ENCODE measurements at regions not wholly inside any gene's neighbourhood (a gene's known extent, or its start where the extent isn't known, plus 50 kb on each side); places are given as distances from the start of the nearest gene placed in this dataset.

GRCh38 chr10:10178476-10178875, 839.2 kb upstream of the CELF2 start:
- no peak for TF ChIP-seq GATA2 (IDR thresholded peaks at IDR 0.05; ENCODE audit: insufficient read depth, insufficient read length, low read depth, low read length)
- TF ChIP-seq, protein P1, sequence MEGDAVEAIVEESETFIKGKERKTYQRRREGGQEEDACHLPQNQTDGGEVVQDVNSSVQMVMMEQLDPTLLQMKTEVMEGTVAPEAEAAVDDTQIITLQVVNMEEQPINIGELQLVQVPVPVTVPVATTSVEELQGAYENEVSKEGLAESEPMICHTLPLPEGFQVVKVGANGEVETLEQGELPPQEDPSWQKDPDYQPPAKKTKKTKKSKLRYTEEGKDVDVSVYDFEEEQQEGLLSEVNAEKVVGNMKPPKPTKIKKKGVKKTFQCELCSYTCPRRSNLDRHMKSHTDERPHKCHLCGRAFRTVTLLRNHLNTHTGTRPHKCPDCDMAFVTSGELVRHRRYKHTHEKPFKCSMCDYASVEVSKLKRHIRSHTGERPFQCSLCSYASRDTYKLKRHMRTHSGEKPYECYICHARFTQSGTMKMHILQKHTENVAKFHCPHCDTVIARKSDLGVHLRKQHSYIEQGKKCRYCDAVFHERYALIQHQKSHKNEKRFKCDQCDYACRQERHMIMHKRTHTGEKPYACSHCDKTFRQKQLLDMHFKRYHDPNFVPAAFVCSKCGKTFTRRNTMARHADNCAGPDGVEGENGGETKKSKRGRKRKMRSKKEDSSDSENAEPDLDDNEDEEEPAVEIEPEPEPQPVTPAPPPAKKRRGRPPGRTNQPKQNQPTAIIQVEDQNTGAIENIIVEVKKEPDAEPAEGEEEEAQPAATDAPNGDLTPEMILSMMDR (IDR thresholded peaks at IDR 0.05; ENCODE audit: extremely low read depth in 1 of 2, insufficient read depth in 1 of 2, low read depth in 1 of 2, low read length in 2 of 2): no peak
- TF ChIP-seq JUN (IDR thresholded peaks at IDR 0.05; ENCODE audit: borderline replicate concordance, insufficient read depth, insufficient read length, low read depth): no peak
- TF ChIP-seq MYC (IDR thresholded peaks at IDR 0.05; ENCODE audit: low read depth, low read length): no peak
- TF ChIP-seq, protein P2, sequence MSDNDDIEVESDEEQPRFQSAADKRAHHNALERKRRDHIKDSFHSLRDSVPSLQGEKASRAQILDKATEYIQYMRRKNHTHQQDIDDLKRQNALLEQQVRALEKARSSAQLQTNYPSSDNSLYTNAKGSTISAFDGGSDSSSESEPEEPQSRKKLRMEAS (IDR thresholded peaks at IDR 0.05; ENCODE audit: insufficient read depth, insufficient read length): no peak
- TF ChIP-seq EZH2 (IDR thresholded peaks at IDR 0.05; ENCODE audit: borderline replicate concordance, low read depth, low read length, severe bottlenecking): no peak
- TF ChIP-seq POLR2AphosphoS5 (IDR thresholded peaks at IDR 0.05; ENCODE audit: insufficient read depth, low read depth, low read length): no peak
- TF ChIP-seq POLR2A (IDR thresholded peaks at IDR 0.05; ENCODE audit: low read depth, low read length): no peak
- TF ChIP-seq FOS (IDR thresholded peaks at IDR 0.05; ENCODE audit: borderline replicate concordance, insufficient read depth, low read length): no peak
- FAIRE-seq (no peak), DNase-seq (ENCODE audit: low read depth, low spot score) (no peak)
- Histone ChIP-seq H3K9me1 (replicated peaks; ENCODE audit: control insufficient read depth, extremely low read depth, insufficient read depth, low read length) (no peaks in the 10 kb centered on the region), H3K79me2 (ENCODE audit: control insufficient read depth, insufficient read depth, low read length) (no peaks in the 10 kb centered on the region), H3K27ac (ENCODE audit: insufficient read depth, low read depth, low read length) (no peak overlapping the region), H4K20me1 (replicated peaks; ENCODE audit: control insufficient read depth, extremely low read depth, insufficient read depth, low read length) (no peaks in the 10 kb centered on the region), H3K9ac (replicated peaks; ENCODE audit: extremely low read depth, insufficient read depth, low read length) (no peak overlapping the region), H3K36me3 (ENCODE audit: control insufficient read depth in 2 of 2, extremely low read depth in 1 of 2, insufficient read depth in 2 of 2, low read length in 2 of 2) (no peaks in the 10 kb centered on the region), H3K4me1 (ENCODE audit: control insufficient read depth, extremely low read depth, insufficient read depth, low read length) (no peaks in the 10 kb centered on the region), H3K9me3 (replicated peaks; ENCODE audit: control insufficient read depth, insufficient read depth, low read length) (no peaks in the 10 kb centered on the region), H3K27me3 (ENCODE audit: control insufficient read depth in 2 of 2, insufficient read depth in 2 of 2, low read length in 2 of 2) (no peaks in the 10 kb centered on the region), H3K4me3 (replicated peaks in 1 of 3; ENCODE audit: insufficient read depth in 1 of 3, low read depth in 1 of 3, low read length in 3 of 3) (no peak overlapping the region), H2AFZ (ENCODE audit: low read depth, low read length) (no peak overlapping the region), H3K4me2 (ENCODE audit: insufficient read depth, low read length) (no peak overlapping the region)
- no TSS peak for BruUV-seq (replicated peaks)
- dilution Hi-C loops (cut with MboI; ENCODE audit: extremely low pct_ligation_motif_present, low sequenced_read_pairs) (no loop called here), intact Hi-C loops (cut with micrococcal nuclease) (no loop called here)
- POLR2A ChIA-PET: no interaction called here
- CTCF ChIA-PET: no interaction called here

Data from endothelial cell of umbilical vein (primary cell).